H1 (cell line): ENCODE measurements at regions not wholly inside any gene's neighbourhood (a gene's known extent, or its start where the extent isn't known, plus 50 kb on each side); places are given as distances from the start of the nearest gene placed in this dataset.

ENCODE experiments used
- ATF2 ChIP-seq: IDR thresholded peaks from 2 replicates; pipeline ENCODE4 v1.6.1; 2012; ENCODE audit warnings: low read length, inconsistent platforms
- BACH1 ChIP-seq: IDR thresholded peaks from 2 replicates; pipeline ENCODE4 v1.6.1; 2012; ENCODE audit warnings: low read length, improper control_type of control experiment
- CTCF ChIP-seq, 3 experiments: IDR thresholded peaks; 1 replicate in 2 of 3; 2 replicates in 1 of 3; pipeline versions ENCODE4 v1.5.1 to v1.6.1; 2011; ENCODE audit warnings: low read length in 3 of 3, mild to moderate bottlenecking in 3 of 3, inconsistent platforms in 2 of 3, low read depth in 1 of 3, moderate library complexity in 1 of 3; ENCODE audit not compliant: insufficient read depth in 1 of 3; ENCODE audit errors: control extremely low read depth in 1 of 3
- EGR1 ChIP-seq: IDR thresholded peaks from 2 replicates; pipeline ENCODE4 v1.6.1; 2011; ENCODE audit warnings: low read depth, low read length, borderline replicate concordance
- EZH2 ChIP-seq: fragments of 200-600 bp; sonication (generic); IDR thresholded peaks from 2 replicates; pipeline ENCODE4 v1.7.1; 2012; ENCODE audit warnings: low read depth, mild to moderate bottlenecking, moderate library complexity, low read length, inconsistent platforms; ENCODE audit not compliant: severe bottlenecking
- JUND ChIP-seq: IDR thresholded peaks from 2 replicates; pipeline ENCODE4 v1.6.1; 2011; ENCODE audit warnings: mild to moderate bottlenecking, improper control_type of control experiment, low read length
- PHF8 ChIP-seq: fragments of 200-600 bp; sonication (generic); conservative IDR thresholded peaks from 2 replicates; pipeline ENCODE4 v1.7.1; 2012; ENCODE audit warnings: low read depth, mild to moderate bottlenecking, inconsistent platforms, low read length, moderate library complexity
- POLR2A ChIP-seq, 2 experiments: IDR thresholded peaks; 1 replicate in 1 of 2; 2 replicates in 1 of 2; pipeline ENCODE4 v1.6.1; 2011; ENCODE audit warnings: low read depth in 2 of 2, low read length in 2 of 2, mild to moderate bottlenecking in 2 of 2; ENCODE audit errors: control extremely low read depth in 1 of 2
- RAD21 ChIP-seq, 2 experiments: IDR thresholded peaks in 1 of 2; conservative IDR thresholded peaks in 1 of 2; 2 replicates each; pipeline ENCODE4 v1.6.1; 2011; ENCODE audit warnings: low read depth in 2 of 2, low read length in 2 of 2, improper control_type of control experiment in 1 of 2, inconsistent platforms in 1 of 2, mild to moderate bottlenecking in 1 of 2, moderate library complexity in 1 of 2
- RNF2 ChIP-seq: fragments of 200-900, 300-1000 bp; sonication (generic); IDR thresholded peaks from 2 replicates; pipeline ENCODE4 v1.7.1; 2016; ENCODE audit warnings: borderline replicate concordance, low read depth, mild to moderate bottlenecking, antibody characterized with exemption, low read length; ENCODE audit not compliant: poor library complexity, severe bottlenecking; ENCODE audit errors: missing control alignments
- SIX5 ChIP-seq: IDR thresholded peaks from 2 replicates; pipeline ENCODE4 v1.6.1; 2011; ENCODE audit warnings: mild to moderate bottlenecking, low read depth, low read length
- YY1 ChIP-seq: IDR thresholded peaks from 2 replicates; pipeline ENCODE4 v1.6.1; 2011; ENCODE audit warnings: low read depth, mild to moderate bottlenecking, low read length
- ZNF274 ChIP-seq: IDR thresholded peaks from 2 replicates; pipeline ENCODE4 v1.7.0; 2012; ENCODE audit warnings: low read length, borderline replicate concordance; ENCODE audit errors: extremely low read depth

GRCh38 chr3:145170121-145170520 is 990.9 kb downstream of the PLOD2 start:
- TF ChIP-seq CTCF (IDR thresholded peaks at IDR 0.05; ENCODE audit: control extremely low read depth in 1 of 3, insufficient read depth in 1 of 3, low read depth in 1 of 3, low read length in 3 of 3) (no peak), EZH2 (no peak), POLR2A (IDR thresholded peaks at IDR 0.05; ENCODE audit: control extremely low read depth in 1 of 2, low read depth in 2 of 2, low read length in 2 of 2) (no peak), BACH1 (no peak), SIX5 (no peak), JUND (no peak), RAD21 (IDR thresholded peaks at IDR 0.05 in 1 of 2, conservative IDR thresholded peaks at IDR 0.05 in 1 of 2; ENCODE audit: low read depth in 2 of 2, low read length in 2 of 2) (no peak), PHF8 (no peak), RNF2 (no peak), EGR1 (no peak), ATF2 (no peak), ZNF274 (no peak), YY1 (no peak)
